Astrocyte of the cerebellum (primary cell): ENCODE measurements at regions not wholly inside any gene's neighbourhood (a gene's known extent, or its start where the extent isn't known, plus 50 kb on each side); places are given as distances from the start of the nearest gene placed in this dataset.

Experiments used
- DNase-seq: peaks from one replicate; pipeline ENCODE4 v3.0.0-alpha.2; 2011; ENCODE audit warnings: low read depth
- H3K4me3 ChIP-seq: 2 replicates; pipeline ENCODE4 v1.5.1; 2011; ENCODE audit warnings: mild to moderate bottlenecking, low read depth, low read length, moderate library complexity
- in situ Hi-C: cut with HindIII; loops from 2 replicates; pipeline ENCODE4 v1.10.0; 2017; ENCODE audit warnings: low sequenced_read_pairs
- TF ChIP-seq, protein P1 (sequence below): IDR thresholded peaks from 2 replicates; pipeline ENCODE4 v1.5.1; 2012; ENCODE audit warnings: low read length, low read depth, moderate library complexity, mild to moderate bottlenecking; ENCODE audit errors: missing control alignments

GRCh38 chr4:45331802-45332201 is 605.4 kb upstream of the GNPDA2 start:
- in situ Hi-C loops: no loop called here
- TF ChIP-seq, protein P1, sequence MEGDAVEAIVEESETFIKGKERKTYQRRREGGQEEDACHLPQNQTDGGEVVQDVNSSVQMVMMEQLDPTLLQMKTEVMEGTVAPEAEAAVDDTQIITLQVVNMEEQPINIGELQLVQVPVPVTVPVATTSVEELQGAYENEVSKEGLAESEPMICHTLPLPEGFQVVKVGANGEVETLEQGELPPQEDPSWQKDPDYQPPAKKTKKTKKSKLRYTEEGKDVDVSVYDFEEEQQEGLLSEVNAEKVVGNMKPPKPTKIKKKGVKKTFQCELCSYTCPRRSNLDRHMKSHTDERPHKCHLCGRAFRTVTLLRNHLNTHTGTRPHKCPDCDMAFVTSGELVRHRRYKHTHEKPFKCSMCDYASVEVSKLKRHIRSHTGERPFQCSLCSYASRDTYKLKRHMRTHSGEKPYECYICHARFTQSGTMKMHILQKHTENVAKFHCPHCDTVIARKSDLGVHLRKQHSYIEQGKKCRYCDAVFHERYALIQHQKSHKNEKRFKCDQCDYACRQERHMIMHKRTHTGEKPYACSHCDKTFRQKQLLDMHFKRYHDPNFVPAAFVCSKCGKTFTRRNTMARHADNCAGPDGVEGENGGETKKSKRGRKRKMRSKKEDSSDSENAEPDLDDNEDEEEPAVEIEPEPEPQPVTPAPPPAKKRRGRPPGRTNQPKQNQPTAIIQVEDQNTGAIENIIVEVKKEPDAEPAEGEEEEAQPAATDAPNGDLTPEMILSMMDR: no peak
- no peak overlapping the region for H3K4me3 ChIP-seq
- DNase-seq: no peak

GRCh38 chr4:45327544-45327943 is 601.2 kb upstream of the GNPDA2 start:
- in situ Hi-C loops: no loop called here
- TF ChIP-seq, protein P1: no peak
- H3K4me3 ChIP-seq: no peak overlapping the region
- no peak for DNase-seq

- in situ Hi-C loops: no loop called here
- no peak overlapping the region for H3K4me3 ChIP-seq
- TF ChIP-seq, protein P1: no peak
- no peak for DNase-seq
Measured at GRCh38 chr4:45324455-45325417, 598.4 kb upstream of the GNPDA2 start.

DNA sequence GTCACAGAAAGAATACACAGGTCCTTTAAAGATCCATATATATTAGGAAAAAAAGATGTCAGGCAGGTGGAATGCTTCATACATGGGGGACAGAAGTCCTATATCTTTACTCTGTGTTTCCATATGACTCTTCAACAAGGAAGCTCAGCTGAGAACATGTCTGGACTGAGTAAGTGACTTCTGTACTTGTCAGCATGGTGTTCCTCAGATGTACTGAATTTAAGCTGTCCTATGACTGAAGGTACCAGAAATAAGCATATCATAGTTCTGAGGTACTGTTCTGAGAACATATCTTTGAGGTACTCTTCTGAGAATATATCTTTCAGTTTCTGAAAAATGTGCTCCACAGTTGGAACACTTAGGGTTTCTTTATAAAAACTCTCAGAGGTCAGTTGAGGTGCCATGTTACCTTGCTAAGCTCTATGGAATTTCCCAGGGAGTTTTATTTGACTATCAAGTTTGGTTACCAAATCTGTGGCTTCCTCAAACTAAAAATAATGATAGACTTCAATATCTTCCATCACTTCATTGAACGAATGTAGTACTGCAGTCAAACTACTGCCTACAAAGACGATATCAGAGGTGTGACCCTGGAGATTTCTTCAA is 597.2 kb upstream of the GNPDA2 start:
- in situ Hi-C loops: no loop called here
- TF ChIP-seq, protein P1: no peak

DNA sequence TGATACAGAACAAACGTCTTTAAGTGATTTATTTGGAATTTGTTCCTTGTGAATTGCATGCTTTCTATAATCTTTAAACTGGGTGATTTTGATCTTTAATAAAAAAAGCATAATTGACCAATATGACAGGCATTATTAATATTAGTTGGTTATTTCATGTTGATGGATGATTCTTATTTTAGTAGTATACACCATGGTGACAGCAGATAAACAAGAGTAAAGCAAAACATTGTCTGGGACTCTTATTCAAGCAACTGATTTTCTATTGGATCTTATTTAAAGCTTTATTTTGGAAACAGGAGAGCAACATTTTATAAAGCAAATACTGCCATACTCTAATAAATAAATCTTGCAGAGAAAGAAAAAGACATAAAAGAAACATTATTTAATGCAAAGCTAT is 591.4 kb upstream of the GNPDA2 start:
- DNase-seq: no peak
- in situ Hi-C loops: loop anchor here (5.0 kb wide), 1 partner anchor 60 kb away; no protein-coding TSS in a partner anchor
- no peak overlapping the region for H3K4me3 ChIP-seq
- TF ChIP-seq, protein P1: no peak

More for the DNA sequence above, 597.2 kb upstream of the GNPDA2 start:
- no peak overlapping the region for H3K4me3 ChIP-seq
- no peak for DNase-seq

GRCh38 chr4:45317276-45317675 is 590.9 kb upstream of the GNPDA2 start:
- in situ Hi-C loops: loop anchor here (5.0 kb wide), 1 partner anchor 60 kb away; no protein-coding TSS in a partner anchor
- no peak overlapping the region for H3K4me3 ChIP-seq
- DNase-seq: peak; percentile 31
- TF ChIP-seq, protein P1: no peak
